ENCODE measurements at regions not wholly inside any gene's neighbourhood (a gene's known extent, or its start where the extent isn't known, plus 50 kb on each side); places are given as distances from the start of the nearest gene placed in this dataset.

DNA sequence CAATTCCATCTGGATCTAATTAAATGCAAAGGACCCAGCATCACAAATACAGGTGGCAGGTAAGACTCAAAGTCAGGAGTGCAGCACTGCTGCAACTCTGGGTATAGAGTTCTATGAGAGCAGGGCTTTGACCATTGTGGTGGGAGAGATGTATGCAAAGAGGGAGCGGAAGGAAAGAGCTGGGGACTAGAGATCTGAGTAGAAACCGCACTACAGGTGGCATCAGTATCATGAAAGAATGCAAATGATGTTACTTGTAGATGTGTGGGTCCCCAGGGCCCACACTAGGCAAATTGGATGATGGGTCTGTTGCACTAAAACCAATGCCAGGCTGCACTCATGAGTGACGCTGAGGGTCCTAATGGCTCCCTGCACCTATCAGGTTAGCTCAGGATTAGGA, 287.1 kb upstream of the ASIC2 start:
- DNase-seq: no peak

DNA sequence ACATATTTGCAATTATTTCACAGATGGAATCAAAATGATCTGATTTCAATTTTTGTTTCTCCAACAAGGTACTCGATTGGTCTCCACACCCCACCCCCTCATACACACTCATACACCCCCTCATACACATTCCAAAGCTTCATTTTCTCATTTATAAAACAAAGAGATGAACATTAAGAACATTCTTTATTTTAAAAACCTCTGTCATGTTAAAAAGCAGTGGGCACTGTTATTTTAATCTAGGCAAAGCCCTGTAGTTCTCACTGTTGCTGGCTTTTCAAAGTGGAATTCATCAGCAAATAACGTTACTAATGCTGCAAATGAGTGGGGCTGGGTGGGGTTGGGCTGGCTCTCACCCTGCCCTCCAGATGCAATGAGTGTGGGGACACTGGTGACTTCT, 289.6 kb upstream of the ASIC2 start:
- DNase-seq: no peak

DNA sequence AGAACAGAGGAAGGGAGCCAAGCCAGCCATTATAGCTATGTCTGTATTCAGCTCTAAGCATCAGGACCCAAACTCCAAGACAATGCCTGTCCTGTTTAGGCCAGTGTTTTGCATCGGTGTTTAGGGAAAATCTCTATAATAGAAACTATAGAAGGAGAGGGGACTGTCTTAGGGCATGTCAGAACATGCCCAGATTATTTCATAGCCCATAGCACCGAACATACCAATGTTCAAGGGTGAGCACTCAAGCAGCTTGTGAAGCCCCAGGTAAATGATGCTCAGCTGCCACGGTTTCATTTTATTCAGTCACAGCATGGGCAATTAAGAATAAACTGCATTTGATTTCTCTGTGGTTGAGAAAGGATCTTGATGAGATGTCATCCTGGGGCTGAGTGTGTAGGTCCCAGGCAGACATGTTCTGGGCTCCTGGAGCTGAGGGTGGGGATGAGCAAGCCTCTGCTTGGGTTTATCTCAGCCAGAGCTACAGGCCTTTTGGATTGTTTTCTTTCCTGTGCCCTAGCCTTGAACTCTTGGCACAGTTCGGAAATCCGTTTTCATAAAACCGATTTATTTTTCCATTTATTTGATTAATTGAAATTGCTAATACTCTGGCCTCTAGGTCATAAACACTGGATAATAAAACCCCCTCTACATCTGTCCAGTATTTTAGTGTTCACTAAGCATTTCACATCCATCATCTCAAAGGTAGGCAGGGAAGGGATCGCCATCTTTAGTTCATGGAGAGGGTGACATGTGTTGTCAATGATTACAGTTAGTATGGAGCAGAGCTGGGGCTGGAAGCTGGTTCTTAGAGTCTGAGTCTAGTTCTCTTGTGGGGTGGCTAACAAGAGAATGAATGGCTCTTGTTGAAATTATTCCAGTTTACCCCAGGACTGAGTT, 290.7 kb upstream of the ASIC2 start:
- no peak for DNase-seq

GRCh38 chr17:33593991-33594390, 300.9 kb upstream of the ASIC2 start:
- no peak for DNase-seq

DNA sequence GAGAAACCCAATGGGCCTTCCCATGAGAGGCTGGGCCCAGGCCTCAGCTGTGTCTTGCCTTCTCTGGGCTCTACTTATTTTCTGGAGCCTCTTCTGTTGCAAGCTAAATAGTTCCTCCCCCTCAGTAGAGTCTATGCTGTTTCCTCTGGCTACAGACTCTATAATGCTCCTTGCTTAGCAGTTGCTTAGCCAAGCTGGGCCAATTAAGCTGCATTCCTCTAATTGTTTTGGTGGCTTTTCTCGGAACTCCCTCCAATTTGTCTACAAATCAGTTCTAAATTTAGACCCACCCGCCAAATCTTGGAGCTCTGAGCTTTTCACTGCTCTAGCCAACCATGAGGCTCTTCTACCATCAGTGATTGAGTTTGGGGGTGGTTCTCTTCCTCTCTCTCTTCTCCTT, 302.7 kb upstream of the ASIC2 start:
- DNase-seq: no peak

- no peak for DNase-seq
Observed at GRCh38 chr17:33596899-33597298, 303.8 kb upstream of the ASIC2 start.

GRCh38 chr17:33598797-33599196, 305.7 kb upstream of the ASIC2 start:
- no peak for DNase-seq

- DNase-seq: no peak
Observed at GRCh38 chr17:33602981-33603380, 309.9 kb upstream of the ASIC2 start.

GRCh38 chr17:33603789-33604188, 310.7 kb upstream of the ASIC2 start:
- no peak for DNase-seq

GRCh38 chr17:33611532-33611931, 318.4 kb upstream of the ASIC2 start:
- DNase-seq: no peak

- no peak for DNase-seq
Observed at GRCh38 chr17:33615861-33616260, 322.8 kb upstream of the ASIC2 start.

GRCh38 chr17:33623841-33624240, 330.7 kb upstream of the ASIC2 start:
- DNase-seq: no peak

- no peak for DNase-seq
Observed at GRCh38 chr17:33628500-33629346, 335.6 kb upstream of the ASIC2 start.

GRCh38 chr17:33633446-33633845, 340.4 kb upstream of the ASIC2 start:
- no peak for DNase-seq

GRCh38 chr17:33637534-33637933, 344.4 kb upstream of the ASIC2 start:
- no peak for DNase-seq

DNA sequence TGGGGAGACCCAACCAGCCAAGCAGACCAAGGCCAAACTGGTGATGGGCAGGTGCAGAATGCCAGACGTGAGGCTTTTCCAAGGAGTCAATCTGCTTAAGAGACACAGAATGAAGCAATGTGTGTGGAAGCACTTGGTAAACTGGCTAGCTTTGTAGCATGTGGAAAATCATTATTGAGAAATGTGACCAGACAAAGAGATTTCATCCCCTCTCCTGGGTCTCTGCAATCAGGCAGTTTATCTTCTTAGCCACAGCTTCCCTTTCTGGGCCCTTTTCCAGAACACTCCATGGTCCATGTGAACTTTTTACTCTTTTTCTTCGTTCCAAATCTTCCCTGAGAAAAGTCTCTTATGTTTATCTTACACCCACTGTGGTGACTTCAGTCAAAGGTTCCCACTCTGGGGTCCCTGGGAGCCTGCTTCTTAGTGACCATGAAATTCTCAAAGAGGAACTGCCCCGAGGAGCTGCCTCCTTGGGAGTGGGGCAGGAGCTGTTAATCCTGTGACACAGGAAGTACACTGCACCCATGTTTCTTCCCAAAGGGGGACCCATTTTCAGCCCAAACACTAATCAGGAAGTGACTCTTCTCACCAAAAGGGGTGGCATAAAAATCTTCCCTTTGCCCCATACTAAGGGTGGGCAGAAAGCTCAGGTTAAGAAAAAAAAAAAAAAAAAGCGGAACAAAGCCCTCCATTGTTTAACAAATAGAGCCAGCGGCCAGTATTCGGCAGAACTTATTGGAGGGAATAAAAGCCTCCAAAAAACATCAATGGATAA, 346.2 kb upstream of the ASIC2 start:
- DNase-seq: no peak

DNA sequence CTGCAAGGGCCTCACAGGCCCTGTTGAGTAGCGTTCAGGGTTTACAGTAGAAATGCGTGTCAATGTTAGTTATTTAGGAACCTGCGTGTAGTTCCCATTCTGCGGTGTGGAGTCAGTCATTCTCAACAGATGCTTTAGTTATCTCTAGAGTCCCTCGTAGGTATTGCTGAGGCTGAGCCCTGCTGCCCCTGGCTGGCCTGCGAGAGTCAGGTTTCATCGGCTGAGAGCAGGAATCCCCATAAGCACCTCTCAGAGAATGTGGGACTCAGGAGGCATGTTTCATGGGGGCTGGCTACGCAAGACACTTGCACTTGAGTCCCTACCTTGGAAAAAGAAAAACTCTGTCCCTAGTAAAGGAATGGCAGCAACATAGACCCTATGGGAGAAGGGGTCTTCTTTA, 347.5 kb upstream of the ASIC2 start:
- DNase-seq: no peak

DNA sequence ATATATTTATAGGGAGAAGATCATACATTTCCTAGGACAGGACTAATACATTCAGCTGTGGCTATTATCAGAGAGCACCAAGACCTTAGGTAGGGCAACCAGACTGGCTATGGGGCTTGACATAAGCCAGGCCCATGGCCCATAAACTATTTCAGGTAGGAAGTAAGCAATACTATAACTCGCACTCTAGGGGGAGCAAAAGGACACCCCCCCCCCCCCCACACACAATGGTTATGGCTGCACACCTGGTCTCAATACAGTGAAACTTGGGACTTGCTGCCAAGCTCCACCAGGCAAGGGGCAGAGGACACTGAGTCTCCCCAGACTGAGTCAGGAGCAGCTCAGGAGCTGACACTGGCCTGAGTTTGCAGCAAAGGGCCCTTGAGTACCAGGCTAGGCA, 348.9 kb upstream of the ASIC2 start:
- no peak for DNase-seq

- DNase-seq: no peak
Observed at GRCh38 chr17:33647956-33648355, 354.9 kb upstream of the ASIC2 start.

DNA sequence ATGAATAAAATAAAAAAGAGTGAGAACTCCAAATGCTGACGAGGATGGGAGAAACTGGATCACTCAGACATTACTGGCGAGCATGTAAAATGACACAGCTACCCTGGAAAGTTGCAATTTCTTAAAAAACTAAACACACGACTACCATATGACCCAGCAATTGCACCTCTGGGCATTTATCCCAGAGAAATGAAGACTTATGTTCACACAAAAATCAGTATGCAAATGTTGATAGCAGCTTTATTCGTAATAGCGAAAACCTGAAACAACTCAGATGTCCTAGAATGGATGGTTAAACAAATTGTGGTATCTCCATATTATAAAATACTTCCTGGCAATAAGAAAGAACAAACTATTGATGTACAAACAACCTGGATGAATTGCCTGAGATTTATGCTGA, 357.2 kb upstream of the ASIC2 start:
- no peak for DNase-seq

DNA sequence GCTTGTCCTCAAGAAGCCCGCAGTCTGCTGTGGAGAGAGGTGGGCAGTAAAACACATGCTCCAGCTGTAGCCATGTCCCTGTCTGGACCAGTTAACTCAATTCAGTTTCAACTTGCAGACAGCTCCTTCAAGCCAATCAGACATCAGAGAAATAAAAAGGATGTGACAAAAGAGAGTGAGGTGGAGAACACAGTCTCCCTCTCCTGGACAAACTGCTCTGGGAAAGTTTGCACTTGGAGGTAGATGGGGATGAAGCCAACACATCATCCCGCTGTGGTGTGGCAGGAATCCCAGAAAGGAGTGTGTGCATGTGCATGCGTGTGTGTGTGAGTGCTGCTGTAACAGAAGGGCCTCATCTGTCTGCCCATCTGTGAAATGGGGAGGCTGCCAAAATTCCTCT, 358.6 kb upstream of the ASIC2 start:
- no peak for DNase-seq

- DNase-seq: no peak
Observed at GRCh38 chr17:33652731-33653398, 359.8 kb upstream of the ASIC2 start.

GRCh38 chr17:33653399-33653788, 360.3 kb upstream of the ASIC2 start:
- DNase-seq: no peak

Data from activated gamma-delta T cell treated with Interleukin-2 at 50 U/mL for 16 hours (primary cell).